NCI-H345 (cell line): ENCODE measurements at regions not wholly inside any gene's neighbourhood (a gene's known extent, or its start where the extent isn't known, plus 50 kb on each side); places are given as distances from the start of the nearest gene placed in this dataset.
"Not testable (repeated sequence)": the region's sequence is repeated elsewhere in the genome, so short reads cannot be mapped to it uniquely, and the experiment has no call there.

Experiments
- DNase-seq: peaks from one replicate; lab custom pipeline; 2025; lab: John Stamatoyannopoulos, UW

- no peak for DNase-seq
Observed at GRCh38 chr2:52463457-52463856, 1304.1 kb upstream of the CHAC2 start.

- DNase-seq, result no peak
Observed at GRCh38 chr2:52456561-52457377, 1310.8 kb upstream of the CHAC2 start.

GRCh38 chr2:52454962-52455361 lies 1312.6 kb upstream of the CHAC2 start:
- no peak for DNase-seq

GRCh38 chr2:52452201-52452600 lies 1315.4 kb upstream of the CHAC2 start:
- no peak for DNase-seq

- DNase-seq, result no peak
Observed at GRCh38 chr2:52445686-52446085, 1321.9 kb upstream of the CHAC2 start.

- no peak for DNase-seq
Observed at GRCh38 chr2:52431352-52431760, 1336.2 kb upstream of the CHAC2 start.

GRCh38 chr2:52429740-52430139 lies 1337.9 kb upstream of the CHAC2 start:
- no peak for DNase-seq

GRCh38 chr2:52429171-52429570 lies 1338.4 kb upstream of the CHAC2 start:
- DNase-seq, result no peak

- DNase-seq, result no peak
Observed at GRCh38 chr2:52428224-52428623, 1339.4 kb upstream of the CHAC2 start.

- no peak for DNase-seq
Observed at GRCh38 chr2:52423655-52424054, 1343.9 kb upstream of the CHAC2 start.

- DNase-seq, result no peak
Observed at GRCh38 chr2:52423111-52423510, 1344.5 kb upstream of the CHAC2 start.

- DNase-seq, result no peak
Observed at GRCh38 chr2:52416340-52416739, 1351.3 kb upstream of the CHAC2 start.

GRCh38 chr2:52414561-52415295 lies 1352.9 kb upstream of the CHAC2 start:
- no peak for DNase-seq

- not testable (repeated sequence) for DNase-seq
Observed at GRCh38 chr2:52409308-52410118, 1358.1 kb upstream of the CHAC2 start.

- DNase-seq, result no peak
Observed at GRCh38 chr2:52405980-52406379, 1361.6 kb upstream of the CHAC2 start.

- no peak for DNase-seq
Observed at GRCh38 chr2:52404866-52405265, 1362.7 kb upstream of the CHAC2 start.

GRCh38 chr2:52404046-52404445 lies 1363.6 kb upstream of the CHAC2 start:
- DNase-seq, result no peak

GRCh38 chr2:52402128-52402527 lies 1365.5 kb upstream of the CHAC2 start:
- no peak for DNase-seq

- DNase-seq, result no peak
Observed at GRCh38 chr2:52396836-52397235, 1364.9 kb upstream of the NRXN1 start.

- no peak for DNase-seq
Observed at GRCh38 chr2:52395912-52396311, 1364.0 kb upstream of the NRXN1 start.

GRCh38 chr2:52391621-52392020 lies 1359.7 kb upstream of the NRXN1 start:
- DNase-seq, result no peak

GRCh38 chr2:52390651-52391050 lies 1358.7 kb upstream of the NRXN1 start:
- DNase-seq, result no peak
